GM21576 (cell line): ENCODE measurements at regions not wholly inside any gene's neighbourhood (a gene's known extent, or its start where the extent isn't known, plus 50 kb on each side); places are given as distances from the start of the nearest gene placed in this dataset.

Experiments used
- ATAC-seq: cut with Tn5 transposase; IDR thresholded peaks from one replicate; pipeline ENCODE4 v1.9.1; 2021; ENCODE audit warnings: mild to moderate bottlenecking, moderate library complexity; ENCODE audit not compliant: unreplicated experiment

DNA sequence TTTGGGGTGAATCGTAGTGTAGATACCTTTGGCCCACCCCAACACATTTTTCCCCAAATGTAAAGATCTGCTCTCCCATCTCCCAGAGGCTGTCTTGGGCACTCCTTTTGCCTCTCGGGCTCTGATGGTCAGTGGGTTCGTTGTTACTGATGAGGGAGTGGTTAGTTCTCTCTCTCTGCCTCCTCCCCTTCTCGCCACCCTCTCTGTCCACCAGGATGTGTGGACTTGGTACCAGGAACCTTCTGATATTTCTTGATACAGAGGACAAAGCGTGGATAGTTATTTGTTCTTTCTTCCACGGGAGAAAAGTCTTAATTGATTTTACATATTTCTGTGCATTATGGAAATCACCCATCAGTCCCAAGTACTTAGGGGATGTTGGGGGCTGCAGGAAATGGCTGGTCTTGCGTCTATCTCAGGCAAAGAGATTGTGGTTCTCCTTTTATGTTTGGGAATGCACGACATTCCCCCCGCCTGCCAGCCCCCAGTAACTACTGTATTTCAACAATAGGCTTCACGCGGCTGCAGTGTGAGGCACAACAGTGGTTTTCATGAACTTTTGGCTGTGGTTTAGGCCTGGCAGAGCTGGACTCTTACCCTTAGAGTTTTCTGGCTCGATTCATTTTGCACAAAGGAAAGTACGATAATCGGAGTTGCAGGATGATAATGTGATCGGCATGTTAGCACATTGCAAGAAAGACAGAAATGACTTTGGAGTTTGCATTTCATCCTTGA lies 79.0 kb upstream of the ZNF536 start:
- no peak for ATAC-seq

GRCh38 chr19:30297969-30298368 lies 74.2 kb upstream of the ZNF536 start:
- ATAC-seq = no peak

DNA sequence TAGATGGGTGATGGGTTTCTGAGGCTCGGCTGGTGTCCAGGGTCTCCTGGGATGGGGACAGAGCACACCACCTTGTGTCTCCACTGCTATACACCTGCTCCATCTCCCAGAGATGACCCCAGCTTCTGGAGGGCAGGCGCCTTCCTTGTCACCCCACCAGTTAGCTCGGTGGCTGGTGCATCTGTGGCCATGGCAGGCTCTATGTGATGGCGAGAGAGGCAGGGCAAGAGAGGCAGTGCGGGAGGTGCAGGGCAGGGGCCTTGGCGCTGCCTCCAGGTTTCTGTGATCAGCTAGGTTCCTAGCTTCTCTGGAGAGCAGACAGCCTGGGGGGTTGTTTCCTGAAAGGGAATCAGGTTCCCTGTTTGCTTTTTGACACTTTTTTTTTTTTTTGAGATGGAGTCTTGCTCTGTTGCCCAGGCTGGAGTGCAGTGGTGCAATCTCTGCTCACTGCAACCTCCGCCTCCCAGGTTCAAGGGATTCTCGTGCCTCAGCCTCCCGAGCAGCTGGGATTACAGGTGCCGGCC lies 69.0 kb upstream of the ZNF536 start:
- ATAC-seq = no peak

GRCh38 chr19:30304540-30304939 lies 67.6 kb upstream of the ZNF536 start:
- ATAC-seq = no peak

DNA sequence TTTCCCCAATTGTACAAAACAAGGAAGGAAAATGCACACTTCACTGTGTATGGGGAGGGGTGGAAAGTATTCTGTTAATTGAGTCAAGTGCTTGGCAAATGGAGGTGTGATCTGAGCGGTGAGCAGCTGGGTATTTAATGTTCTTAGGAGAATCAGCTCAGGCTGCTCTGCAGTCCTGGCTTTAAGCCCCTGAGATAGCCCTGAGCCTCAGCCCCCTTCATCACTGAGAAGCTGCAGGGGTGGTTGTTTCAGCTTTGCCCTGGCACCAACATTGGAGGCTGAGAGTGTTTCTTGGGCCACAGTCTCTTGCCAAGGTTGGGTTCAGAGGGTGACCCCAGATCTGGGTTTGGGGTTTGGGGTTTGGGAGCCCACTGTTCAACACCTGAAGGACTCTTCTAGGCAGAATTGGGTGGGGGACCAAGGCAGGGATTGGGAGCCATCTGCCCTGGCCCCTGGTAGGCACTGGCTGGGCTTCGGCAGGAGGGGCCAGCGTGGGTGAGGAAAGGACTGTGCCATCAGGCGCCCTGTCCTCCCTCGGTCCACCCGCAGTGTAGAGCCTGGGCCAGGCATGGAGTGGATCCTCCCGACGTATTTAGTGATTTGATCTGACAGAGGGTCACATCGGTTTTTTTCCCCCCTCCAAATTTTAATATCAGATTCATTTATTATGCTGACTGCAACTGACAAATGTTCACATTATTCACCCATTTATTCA lies 66.7 kb upstream of the ZNF536 start:
- no peak for ATAC-seq

DNA sequence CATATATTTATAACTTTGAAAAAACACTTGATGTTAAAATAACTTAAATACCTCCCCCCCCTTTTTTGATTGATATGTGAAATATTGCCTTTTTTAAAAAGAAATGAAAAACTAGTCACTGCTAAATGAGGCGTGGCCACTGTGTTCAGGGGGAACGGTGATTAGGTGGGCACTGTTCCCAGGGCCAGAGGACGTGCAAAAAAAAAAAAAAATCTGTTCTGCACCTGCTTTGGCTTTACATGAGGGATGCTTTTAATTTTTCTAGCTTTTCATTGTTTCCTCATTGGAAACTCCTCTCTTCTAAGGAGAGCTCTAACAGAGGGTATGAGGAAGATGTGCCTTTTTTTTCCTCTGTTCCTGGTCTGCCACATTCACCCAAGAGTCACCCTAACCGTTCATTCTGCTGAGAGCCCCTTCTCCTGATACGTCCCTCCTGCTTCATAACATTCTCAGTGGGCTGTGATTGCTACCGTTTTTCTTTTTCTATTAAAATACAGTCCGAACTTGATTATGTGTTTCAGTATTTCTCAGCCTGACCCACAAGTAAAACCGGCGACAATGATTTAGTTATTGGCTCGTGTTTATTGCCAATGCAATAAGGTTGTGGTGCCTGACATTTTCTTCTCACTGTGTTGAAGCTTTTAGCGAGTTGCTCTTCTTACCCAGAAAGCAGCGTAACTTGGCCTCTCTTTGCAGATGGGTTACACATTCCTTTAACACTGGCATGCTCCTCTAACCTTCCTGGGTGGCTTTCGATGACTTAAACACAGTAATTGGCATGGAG lies 64.8 kb upstream of the ZNF536 start:
- ATAC-seq = no peak

DNA sequence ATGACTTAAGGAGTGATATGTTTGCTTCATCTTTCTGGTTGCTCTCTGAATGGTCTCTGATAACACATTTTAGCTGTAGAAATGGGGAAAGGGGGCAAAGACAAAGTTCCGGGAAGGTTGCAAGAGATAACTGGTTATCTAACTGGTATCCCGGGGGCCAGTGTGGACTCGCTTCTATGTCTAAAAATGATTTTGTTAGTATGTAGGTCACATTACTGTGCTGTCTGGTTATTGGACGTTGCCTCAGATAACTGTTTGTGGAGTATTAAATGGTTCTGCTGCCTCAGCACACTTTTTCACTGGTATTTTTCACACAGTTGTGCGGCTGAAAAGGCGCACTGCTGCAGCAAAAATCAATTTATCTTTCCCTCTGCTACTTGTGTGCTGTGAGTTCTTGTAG lies 63.0 kb upstream of the ZNF536 start:
- no peak for ATAC-seq

DNA sequence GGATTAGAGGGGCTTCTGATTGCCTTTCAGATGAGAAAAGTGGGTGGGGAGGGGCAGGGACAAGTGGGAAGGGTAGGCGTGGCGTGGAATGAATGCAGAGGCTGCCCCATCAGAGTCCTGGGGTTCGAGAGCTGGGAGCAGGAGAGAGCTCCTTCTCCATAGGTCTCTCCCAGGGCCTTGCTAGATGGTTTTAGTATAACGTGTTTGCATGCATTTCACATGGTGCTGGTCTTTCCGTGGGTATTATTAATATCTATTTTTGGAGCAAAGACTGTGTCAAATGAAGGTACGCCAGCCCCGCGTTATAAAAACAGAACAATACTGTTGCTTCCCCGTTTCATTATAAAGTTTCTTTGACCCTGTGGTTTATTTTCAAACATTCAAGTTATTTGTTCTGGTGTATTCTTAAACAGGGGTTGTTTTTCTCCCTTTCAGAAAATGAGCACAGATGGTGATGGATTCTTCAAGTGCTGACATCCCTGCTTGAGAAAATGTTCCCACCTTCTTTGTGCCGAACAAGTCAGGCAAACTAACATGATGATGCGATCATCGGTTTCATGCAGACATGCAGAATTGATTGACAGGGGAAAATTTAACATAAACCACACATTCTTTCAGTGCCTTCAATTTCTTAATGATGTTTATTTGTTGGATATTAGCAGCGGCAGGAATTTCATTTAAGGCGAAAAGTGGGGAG lies 62.1 kb upstream of the ZNF536 start:
- ATAC-seq = no peak

- ATAC-seq = no peak
These were observed 61.5 kb upstream of the ZNF536 start for GRCh38 chr19:30310602-30311263.

DNA sequence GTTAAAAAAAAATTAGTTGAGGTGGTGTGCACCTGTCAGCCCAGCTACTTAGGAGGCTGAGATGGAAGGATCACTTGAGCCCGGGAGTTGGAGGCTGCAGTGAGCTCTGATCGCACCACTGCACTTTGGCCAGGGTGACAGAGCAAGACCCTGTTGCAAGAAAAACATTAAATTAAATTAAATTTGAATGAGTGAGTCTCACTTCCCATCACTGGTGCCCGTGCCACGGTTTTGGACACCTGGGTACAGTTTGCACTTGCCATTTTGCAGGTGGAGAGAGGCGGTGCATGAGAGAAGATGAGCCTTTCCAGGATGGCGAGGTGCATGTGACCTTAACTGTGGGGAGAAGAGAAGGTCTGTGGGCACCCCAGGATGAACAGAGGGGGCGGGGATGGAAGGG lies 60.3 kb upstream of the ZNF536 start:
- ATAC-seq = no peak

- ATAC-seq = no peak
These were observed 59.4 kb upstream of the ZNF536 start for GRCh38 chr19:30312582-30313352.

GRCh38 chr19:30313353-30313750 lies 58.8 kb upstream of the ZNF536 start:
- no peak for ATAC-seq

GRCh38 chr19:30314056-30314804 lies 58.0 kb upstream of the ZNF536 start:
- ATAC-seq = no peak

DNA sequence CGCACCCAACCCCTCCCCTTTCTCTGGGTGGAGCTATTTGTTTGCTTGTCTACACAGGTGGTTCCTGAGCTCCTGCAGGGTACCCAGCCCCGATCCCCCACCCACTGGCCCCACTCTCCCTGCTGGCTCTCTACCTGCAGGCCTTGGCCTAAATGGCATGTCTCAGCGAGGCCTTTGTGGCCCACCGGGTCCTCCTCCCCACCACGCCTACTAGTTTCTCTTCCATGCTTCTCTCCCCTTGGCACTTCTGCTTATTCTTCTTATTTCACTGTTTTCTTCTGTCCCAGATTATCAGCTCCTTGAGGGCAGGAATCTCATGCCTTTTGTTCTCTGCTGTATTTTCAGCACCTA lies 57.4 kb upstream of the ZNF536 start:
- no peak for ATAC-seq

DNA sequence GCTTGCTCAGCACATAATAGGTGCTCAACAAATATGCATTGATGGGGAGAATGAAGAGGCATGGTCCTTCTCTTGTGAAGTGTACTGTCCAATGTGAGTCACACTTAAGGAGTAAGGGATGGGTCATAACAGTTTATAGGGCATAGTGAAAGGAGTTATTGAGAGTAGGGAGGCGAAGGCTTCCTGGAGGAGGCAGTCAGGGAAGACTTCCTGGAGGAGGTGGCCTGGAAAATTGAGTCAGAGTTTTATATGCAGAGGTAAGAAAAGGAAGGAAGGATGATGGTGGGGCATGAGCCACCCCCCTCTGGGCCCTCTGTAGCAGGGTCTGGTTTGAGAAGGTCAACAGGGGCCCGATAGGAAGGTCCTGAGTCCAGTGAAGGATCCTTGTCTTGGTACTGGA lies 57.0 kb upstream of the ZNF536 start:
- no peak for ATAC-seq

- ATAC-seq = no peak
These were observed 56.1 kb upstream of the ZNF536 start for GRCh38 chr19:30316000-30316491.

GRCh38 chr19:30316560-30317106 lies 55.6 kb upstream of the ZNF536 start:
- ATAC-seq = no peak

GRCh38 chr19:30317403-30317802 lies 54.8 kb upstream of the ZNF536 start:
- no peak for ATAC-seq

- ATAC-seq = no peak
These were observed 53.9 kb upstream of the ZNF536 start for GRCh38 chr19:30318261-30318660.
